ENCODE measurements at regions not wholly inside any gene's neighbourhood (a gene's known extent, or its start where the extent isn't known, plus 50 kb on each side); places are given as distances from the start of the nearest gene placed in this dataset.
"Not testable (repeated sequence)": the region's sequence is repeated elsewhere in the genome, so short reads cannot be mapped to it uniquely, and the experiment has no call there.

- no peak for DNase-seq (ENCODE audit: low spot score)
These were observed 1568.3 kb upstream of the PRR20A start for GRCh38 chr13:55572408-55572807.

- DNase-seq (ENCODE audit: low spot score), result no peak
These were observed 1567.9 kb upstream of the PRR20A start for GRCh38 chr13:55572862-55573261.

- DNase-seq (ENCODE audit: low spot score), result no peak
These were observed 1567.2 kb upstream of the PRR20A start for GRCh38 chr13:55573565-55573964.

GRCh38 chr13:55576389-55576788, 1564.3 kb upstream of the PRR20A start:
- DNase-seq (ENCODE audit: low spot score), result no peak

GRCh38 chr13:55577082-55577846, 1563.5 kb upstream of the PRR20A start:
- DNase-seq (ENCODE audit: low spot score), result no peak

- DNase-seq (ENCODE audit: low spot score), result no peak
These were observed 1562.9 kb upstream of the PRR20A start for GRCh38 chr13:55577847-55578210.

GRCh38 chr13:55582294-55582693, 1558.4 kb upstream of the PRR20A start:
- DNase-seq (ENCODE audit: low spot score), result not testable (repeated sequence)

- no peak for DNase-seq (ENCODE audit: low spot score)
These were observed 1556.6 kb upstream of the PRR20A start for GRCh38 chr13:55583953-55584593.

GRCh38 chr13:55602784-55603183, 1537.9 kb upstream of the PRR20A start:
- no peak for DNase-seq (ENCODE audit: low spot score)

- no peak for DNase-seq (ENCODE audit: low spot score)
These were observed 1534.6 kb upstream of the PRR20A start for GRCh38 chr13:55606045-55606665.

- DNase-seq (ENCODE audit: low spot score), result no peak
These were observed 1527.1 kb upstream of the PRR20A start for GRCh38 chr13:55613429-55614187.

GRCh38 chr13:55615081-55615480, 1525.6 kb upstream of the PRR20A start:
- no peak for DNase-seq (ENCODE audit: low spot score)

GRCh38 chr13:55617241-55617640, 1523.5 kb upstream of the PRR20A start:
- DNase-seq (ENCODE audit: low spot score), result no peak

GRCh38 chr13:55627221-55627620, 1513.5 kb upstream of the PRR20A start:
- no peak for DNase-seq (ENCODE audit: low spot score)

GRCh38 chr13:55632402-55632801, 1508.3 kb upstream of the PRR20A start:
- no peak for DNase-seq (ENCODE audit: low spot score)

- DNase-seq (ENCODE audit: low spot score), result no peak
These were observed 1491.2 kb upstream of the PRR20A start for GRCh38 chr13:55649485-55649884.

GRCh38 chr13:55652657-55653056, 1488.1 kb upstream of the PRR20A start:
- no peak for DNase-seq (ENCODE audit: low spot score)

GRCh38 chr13:55653497-55653896, 1487.2 kb upstream of the PRR20A start:
- DNase-seq (ENCODE audit: low spot score), result no peak

GRCh38 chr13:55654243-55654642, 1486.5 kb upstream of the PRR20A start:
- no peak for DNase-seq (ENCODE audit: low spot score)

- not testable (repeated sequence) for DNase-seq (ENCODE audit: low spot score)
These were observed 1480.5 kb upstream of the PRR20A start for GRCh38 chr13:55660264-55660663.

GRCh38 chr13:55660851-55661250, 1479.9 kb upstream of the PRR20A start:
- no peak for DNase-seq (ENCODE audit: low spot score)

GRCh38 chr13:55661505-55661904, 1479.2 kb upstream of the PRR20A start:
- no peak for DNase-seq (ENCODE audit: low spot score)

- no peak for DNase-seq (ENCODE audit: low spot score)
These were observed 1476.5 kb upstream of the PRR20A start for GRCh38 chr13:55664178-55664577.

Data from RKO (cell line).